ENCODE measurements at regions not wholly inside any gene's neighbourhood (a gene's known extent, or its start where the extent isn't known, plus 50 kb on each side); places are given as distances from the start of the nearest gene placed in this dataset.
A peak's percentile ranks its signal among the peaks of the same experiment; 100 is the strongest.

DNA sequence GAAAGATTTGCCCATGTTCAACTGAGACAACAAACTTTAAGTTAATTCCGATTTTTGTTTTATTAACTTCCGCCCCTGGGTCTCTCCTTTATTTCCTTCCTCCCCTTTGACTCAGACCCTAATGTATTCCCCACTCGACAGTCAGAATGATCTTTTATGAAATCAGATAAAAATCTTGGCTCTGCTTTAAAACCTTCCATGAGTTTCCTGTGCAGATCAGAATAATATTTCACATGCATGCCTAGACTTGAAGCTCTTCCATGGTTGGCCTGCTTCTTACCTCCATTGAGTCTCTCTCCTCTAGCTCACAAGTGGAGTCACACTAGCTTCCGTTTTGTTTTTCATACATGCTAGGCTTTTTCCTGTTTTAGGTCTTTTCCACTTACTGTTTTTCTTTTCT is 116.8 kb upstream of the SPATA16 start:
- no peak overlapping the region for H3K9ac ChIP-seq (ENCODE audit: insufficient read depth, low read length)
- TF ChIP-seq EZH2 (IDR thresholded peaks at IDR 0.05; ENCODE audit: low read length, missing control alignments) = no peak
- TF ChIP-seq, protein P1, sequence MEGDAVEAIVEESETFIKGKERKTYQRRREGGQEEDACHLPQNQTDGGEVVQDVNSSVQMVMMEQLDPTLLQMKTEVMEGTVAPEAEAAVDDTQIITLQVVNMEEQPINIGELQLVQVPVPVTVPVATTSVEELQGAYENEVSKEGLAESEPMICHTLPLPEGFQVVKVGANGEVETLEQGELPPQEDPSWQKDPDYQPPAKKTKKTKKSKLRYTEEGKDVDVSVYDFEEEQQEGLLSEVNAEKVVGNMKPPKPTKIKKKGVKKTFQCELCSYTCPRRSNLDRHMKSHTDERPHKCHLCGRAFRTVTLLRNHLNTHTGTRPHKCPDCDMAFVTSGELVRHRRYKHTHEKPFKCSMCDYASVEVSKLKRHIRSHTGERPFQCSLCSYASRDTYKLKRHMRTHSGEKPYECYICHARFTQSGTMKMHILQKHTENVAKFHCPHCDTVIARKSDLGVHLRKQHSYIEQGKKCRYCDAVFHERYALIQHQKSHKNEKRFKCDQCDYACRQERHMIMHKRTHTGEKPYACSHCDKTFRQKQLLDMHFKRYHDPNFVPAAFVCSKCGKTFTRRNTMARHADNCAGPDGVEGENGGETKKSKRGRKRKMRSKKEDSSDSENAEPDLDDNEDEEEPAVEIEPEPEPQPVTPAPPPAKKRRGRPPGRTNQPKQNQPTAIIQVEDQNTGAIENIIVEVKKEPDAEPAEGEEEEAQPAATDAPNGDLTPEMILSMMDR (conservative IDR thresholded peaks at IDR 0.05 in 1 of 2, IDR thresholded peaks at IDR 0.05 in 1 of 2; ENCODE audit: low read depth in 1 of 2, low read length in 2 of 2) = no peak
- H3K27ac ChIP-seq (ENCODE audit: insufficient read depth, low read length) = no peak overlapping the region
- no peak overlapping the region for H3K4me2 ChIP-seq (ENCODE audit: extremely low read depth, insufficient read depth, low read length)
- no peaks in the 10 kb centered on the region for H4K20me1 ChIP-seq (ENCODE audit: control insufficient read depth, extremely low read depth, insufficient read depth, low read length)
- no peak overlapping the region for H2AFZ ChIP-seq (ENCODE audit: low read length)
- no peaks in the 10 kb centered on the region for H3K79me2 ChIP-seq (ENCODE audit: control insufficient read depth, insufficient read depth, low read length)
- no peak for DNase-seq (ENCODE audit: low read depth in 2 of 2)
- no peaks in the 10 kb centered on the region for H3K9me3 ChIP-seq (ENCODE audit: control insufficient read depth, insufficient read depth, low read depth, low read length)
- H3K4me1 ChIP-seq (ENCODE audit: control insufficient read depth, extremely low read depth, insufficient read depth, low read length) = no peaks in the 10 kb centered on the region
- H3K27me3 ChIP-seq (ENCODE audit: control insufficient read depth, insufficient read depth, low read length) = no peaks in the 10 kb centered on the region
- no peaks in the 10 kb centered on the region for H3K36me3 ChIP-seq (ENCODE audit: control insufficient read depth, insufficient read depth, low read length)
- no peak overlapping the region for H3K4me3 ChIP-seq (replicated peaks in 1 of 4; ENCODE audit: control extremely low read depth in 1 of 4, insufficient read depth in 1 of 4, low read depth in 3 of 4, low read length in 4 of 4)

DNA sequence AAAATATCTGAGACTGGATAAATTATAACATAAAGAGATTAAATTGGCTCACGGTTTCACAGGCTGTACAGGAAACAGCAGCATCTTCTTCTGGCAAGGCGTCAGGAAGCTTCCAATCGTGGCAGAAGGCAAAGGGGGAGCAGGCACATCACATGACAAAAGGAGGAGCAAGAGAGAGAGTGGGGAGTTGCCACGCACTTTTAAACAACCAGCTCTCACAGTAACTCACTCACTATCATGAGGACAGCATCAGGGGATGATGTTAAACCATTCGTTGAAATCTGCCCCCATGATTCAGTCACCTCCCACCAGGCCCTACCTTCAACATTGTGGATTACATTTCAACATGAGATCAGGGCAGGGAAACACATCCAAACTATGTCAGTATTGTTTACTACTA is 114.5 kb upstream of the SPATA16 start:
- no peaks in the 10 kb centered on the region for H4K20me1 ChIP-seq (ENCODE audit: control insufficient read depth, extremely low read depth, insufficient read depth, low read length)
- DNase-seq (ENCODE audit: low read depth in 2 of 2) = peak in 1 of 2 donors; percentile 3
- H3K36me3 ChIP-seq (ENCODE audit: control insufficient read depth, insufficient read depth, low read length) = no peaks in the 10 kb centered on the region
- H2AFZ ChIP-seq (ENCODE audit: low read length) = no peak overlapping the region
- TF ChIP-seq, protein P1 (conservative IDR thresholded peaks at IDR 0.05 in 1 of 2, IDR thresholded peaks at IDR 0.05 in 1 of 2; ENCODE audit: low read depth in 1 of 2, low read length in 2 of 2) = no peak
- no peaks in the 10 kb centered on the region for H3K27me3 ChIP-seq (ENCODE audit: control insufficient read depth, insufficient read depth, low read length)
- H3K4me2 ChIP-seq (ENCODE audit: extremely low read depth, insufficient read depth, low read length) = no peak overlapping the region
- no peak overlapping the region for H3K4me3 ChIP-seq (replicated peaks in 1 of 4; ENCODE audit: control extremely low read depth in 1 of 4, insufficient read depth in 1 of 4, low read depth in 3 of 4, low read length in 4 of 4)
- no peak overlapping the region for H3K27ac ChIP-seq (ENCODE audit: insufficient read depth, low read length)
- no peak overlapping the region for H3K9ac ChIP-seq (ENCODE audit: insufficient read depth, low read length)
- no peaks in the 10 kb centered on the region for H3K79me2 ChIP-seq (ENCODE audit: control insufficient read depth, insufficient read depth, low read length)
- H3K4me1 ChIP-seq (ENCODE audit: control insufficient read depth, extremely low read depth, insufficient read depth, low read length) = no peaks in the 10 kb centered on the region
- H3K9me3 ChIP-seq (ENCODE audit: control insufficient read depth, insufficient read depth, low read depth, low read length) = no peaks in the 10 kb centered on the region

DNA sequence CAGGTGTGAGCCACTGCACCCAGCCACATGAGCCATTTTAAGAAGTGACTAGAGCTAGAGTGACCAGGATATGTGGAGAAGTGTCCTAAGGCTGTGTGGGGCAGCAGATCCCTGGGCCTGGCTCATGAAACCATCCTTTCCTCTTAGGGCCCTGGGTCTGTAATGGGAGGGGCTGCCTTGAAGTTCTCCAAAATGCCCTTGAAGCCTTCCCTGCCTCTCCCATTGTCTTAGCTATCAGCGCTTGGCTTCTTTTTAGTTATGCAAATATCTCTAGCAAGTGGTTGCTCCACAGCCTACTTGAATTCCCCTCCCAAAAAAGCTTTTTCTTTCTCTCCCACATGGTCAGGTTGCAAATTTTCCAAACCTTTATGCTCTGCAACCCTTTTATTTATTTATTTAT is 112.4 kb upstream of the SPATA16 start:
- no peaks in the 10 kb centered on the region for H3K9me3 ChIP-seq (ENCODE audit: control insufficient read depth, insufficient read depth, low read depth, low read length)
- no peaks in the 10 kb centered on the region for H3K4me1 ChIP-seq (ENCODE audit: control insufficient read depth, extremely low read depth, insufficient read depth, low read length)
- H3K9ac ChIP-seq (ENCODE audit: insufficient read depth, low read length) = no peak overlapping the region
- no peak overlapping the region for H2AFZ ChIP-seq (ENCODE audit: low read length)
- H3K27ac ChIP-seq (ENCODE audit: insufficient read depth, low read length) = no peak overlapping the region
- no peaks in the 10 kb centered on the region for H4K20me1 ChIP-seq (ENCODE audit: control insufficient read depth, extremely low read depth, insufficient read depth, low read length)
- H3K4me3 ChIP-seq (replicated peaks in 1 of 4; ENCODE audit: control extremely low read depth in 1 of 4, insufficient read depth in 1 of 4, low read depth in 3 of 4, low read length in 4 of 4) = no peak overlapping the region
- no peak for DNase-seq (ENCODE audit: low read depth in 2 of 2)
- H3K27me3 ChIP-seq (ENCODE audit: control insufficient read depth, insufficient read depth, low read length) = no peaks in the 10 kb centered on the region
- TF ChIP-seq, protein P1 (conservative IDR thresholded peaks at IDR 0.05 in 1 of 2, IDR thresholded peaks at IDR 0.05 in 1 of 2; ENCODE audit: low read depth in 1 of 2, low read length in 2 of 2) = no peak
- no peak for TF ChIP-seq EZH2 (IDR thresholded peaks at IDR 0.05; ENCODE audit: low read length, missing control alignments)
- H3K79me2 ChIP-seq (ENCODE audit: control insufficient read depth, insufficient read depth, low read length) = no peaks in the 10 kb centered on the region
- H3K36me3 ChIP-seq (ENCODE audit: control insufficient read depth, insufficient read depth, low read length) = no peaks in the 10 kb centered on the region
- no peak overlapping the region for H3K4me2 ChIP-seq (ENCODE audit: extremely low read depth, insufficient read depth, low read length)
